ENCODE measurements at regions not wholly inside any gene's neighbourhood (a gene's known extent, or its start where the extent isn't known, plus 50 kb on each side); places are given as distances from the start of the nearest gene placed in this dataset.

GRCh38 chr2:216992056-216992675 is 132.3 kb upstream of the TNP1 start:
- TF ChIP-seq CTCF (conservative IDR thresholded peaks at IDR 0.05; ENCODE audit: low read depth, low read length) (no peak), EZH2 (IDR thresholded peaks at IDR 0.05; ENCODE audit: borderline replicate concordance, low read depth, low read length, poor library complexity, severe bottlenecking) (no peak)
